Peyer's patch (tissue), 4 donors: ENCODE measurements at regions not wholly inside any gene's neighbourhood (a gene's known extent, or its start where the extent isn't known, plus 50 kb on each side); places are given as distances from the start of the nearest gene placed in this dataset.

ENCODE experiments used
- POLR2A ChIP-seq, 2 donors: fragments of 450-650 bp; IDR thresholded peaks; one replicate each; pipeline ENCODE4 v1.5.1; 2017; ENCODE audit warnings: antibody characterized with exemption in 2 of 2, mild to moderate bottlenecking in 2 of 2, moderate library complexity in 2 of 2
- TF ChIP-seq, protein P1 (sequence below), 6 experiments: fragments of 450-650 bp in 4 of 6; fragments of 200-600 bp in 2 of 6; sonication (generic) in 1 of 6; IDR thresholded peaks; one replicate each; pipeline ENCODE4 v1.5.1; 2017 to 2019; ENCODE audit warnings: antibody characterized with exemption in 6 of 6, mild to moderate bottlenecking in 3 of 6, moderate library complexity in 1 of 6

DNA sequence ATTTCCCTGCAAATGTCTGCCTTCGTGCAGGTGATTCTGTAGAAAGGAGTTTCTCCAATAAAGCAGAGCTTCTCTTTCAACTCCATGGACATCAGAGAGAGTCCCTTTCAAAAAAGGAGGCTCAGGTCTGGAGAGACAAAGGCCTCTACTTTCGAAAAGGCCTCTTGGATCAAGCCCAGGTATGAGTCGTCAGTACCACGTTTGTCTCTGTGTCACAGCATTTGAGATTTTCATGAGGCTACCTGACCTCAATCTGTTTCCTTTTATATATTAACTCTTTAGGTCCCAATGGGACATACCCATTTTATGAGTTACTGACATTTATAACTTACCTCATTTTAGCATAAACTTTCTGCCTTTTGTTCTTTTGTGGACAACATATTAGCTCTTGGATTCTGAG is 290.8 kb downstream of the RPAP3 start:
- TF ChIP-seq, protein P1, sequence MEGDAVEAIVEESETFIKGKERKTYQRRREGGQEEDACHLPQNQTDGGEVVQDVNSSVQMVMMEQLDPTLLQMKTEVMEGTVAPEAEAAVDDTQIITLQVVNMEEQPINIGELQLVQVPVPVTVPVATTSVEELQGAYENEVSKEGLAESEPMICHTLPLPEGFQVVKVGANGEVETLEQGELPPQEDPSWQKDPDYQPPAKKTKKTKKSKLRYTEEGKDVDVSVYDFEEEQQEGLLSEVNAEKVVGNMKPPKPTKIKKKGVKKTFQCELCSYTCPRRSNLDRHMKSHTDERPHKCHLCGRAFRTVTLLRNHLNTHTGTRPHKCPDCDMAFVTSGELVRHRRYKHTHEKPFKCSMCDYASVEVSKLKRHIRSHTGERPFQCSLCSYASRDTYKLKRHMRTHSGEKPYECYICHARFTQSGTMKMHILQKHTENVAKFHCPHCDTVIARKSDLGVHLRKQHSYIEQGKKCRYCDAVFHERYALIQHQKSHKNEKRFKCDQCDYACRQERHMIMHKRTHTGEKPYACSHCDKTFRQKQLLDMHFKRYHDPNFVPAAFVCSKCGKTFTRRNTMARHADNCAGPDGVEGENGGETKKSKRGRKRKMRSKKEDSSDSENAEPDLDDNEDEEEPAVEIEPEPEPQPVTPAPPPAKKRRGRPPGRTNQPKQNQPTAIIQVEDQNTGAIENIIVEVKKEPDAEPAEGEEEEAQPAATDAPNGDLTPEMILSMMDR (IDR thresholded peaks at IDR 0.05) = no peak
- no peak for TF ChIP-seq POLR2A (IDR thresholded peaks at IDR 0.05)
